Ovary (tissue), 7 donors: ENCODE measurements at regions not wholly inside any gene's neighbourhood (a gene's known extent, or its start where the extent isn't known, plus 50 kb on each side); places are given as distances from the start of the nearest gene placed in this dataset.

ENCODE experiments used
- DNase-seq, 5 donors: peaks; one replicate each; pipeline ENCODE4 v3.0.0-alpha.2; 2019 to 2020
- H3K27ac ChIP-seq, 2 donors: fragments of 200-600 bp; one replicate each; pipeline versions ENCODE4 v1.5.1 to v1.8.0; 2019 to 2022
- H3K27me3 ChIP-seq: fragments of 200-600 bp; one replicate; pipeline ENCODE4 v1.8.0; 2022
- H3K36me3 ChIP-seq: fragments of 200-600 bp; sonication (generic); one replicate; pipeline ENCODE4 v1.5.1; 2019
- H3K4me1 ChIP-seq: one replicate; pipeline ENCODE4 v1.8.1; 2013; ENCODE audit warnings: mild to moderate bottlenecking, moderate library complexity; ENCODE audit not compliant: insufficient read depth
- H3K4me3 ChIP-seq: fragments of 200-600 bp; sonication (generic); one replicate; pipeline ENCODE4 v1.5.1; 2017
- H3K9me3 ChIP-seq, 2 donors: fragments of 200-600 bp in 1 of 2; sonication (generic) in 1 of 2; one replicate each; pipeline versions ENCODE4 v1.5.1 to v1.8.1; 2013 to 2019; ENCODE audit warnings: mild to moderate bottlenecking in 1 of 2, moderate library complexity in 1 of 2
- EP300 ChIP-seq: sonication (generic); formaldehyde crosslinking; IDR thresholded peaks from one replicate; pipeline ENCODE4 v1.6.1; 2017; ENCODE audit warnings: antibody characterized with exemption
- POLR2A ChIP-seq: fragments of 450-650 bp; IDR thresholded peaks from one replicate; pipeline ENCODE4 v1.6.1; 2017; ENCODE audit warnings: antibody characterized with exemption, mild to moderate bottlenecking, moderate library complexity
- WGBS, 3 donors: extraction: QIAGEN DNeasy Blood & Tissue Kit in 1 of 3; methylation state at CpG; one replicate each; pipeline versions ENCODE4 v1.1.5 to v1.1.7; 2013 to 2017; 5-methylcytosine and 5-hydroxymethylcytosine counted together
- intact Hi-C, 4 donors: fragments of 100-400 bp; cut with DNase I; formaldehyde crosslinking; loops; one replicate each; pipeline versions ENCODE4 v1.11.0 to v1.15.1; 2022 to 2023
- TF ChIP-seq, protein P1 (sequence below), 3 donors: fragments of 450-650 bp in 2 of 3; fragments of 200-600 bp in 1 of 3; IDR thresholded peaks; one replicate each; pipeline versions ENCODE4 v1.5.1 to v1.8.0; 2016 to 2022; ENCODE audit warnings: antibody characterized with exemption in 3 of 3, mild to moderate bottlenecking in 1 of 3
- donor health status: DM: no; HTN: no; CAD: no; lungs with moderate emphysema.
- donor health status: DM: no; HTN: no; CAD: no.
- donor health status: Bipolar disorder and iron deficiency.
- donor health status: DM: no; HTN: no; CAD: no.
- donor health status: DM: yes; HTN: yes; CAD: no.

DNA sequence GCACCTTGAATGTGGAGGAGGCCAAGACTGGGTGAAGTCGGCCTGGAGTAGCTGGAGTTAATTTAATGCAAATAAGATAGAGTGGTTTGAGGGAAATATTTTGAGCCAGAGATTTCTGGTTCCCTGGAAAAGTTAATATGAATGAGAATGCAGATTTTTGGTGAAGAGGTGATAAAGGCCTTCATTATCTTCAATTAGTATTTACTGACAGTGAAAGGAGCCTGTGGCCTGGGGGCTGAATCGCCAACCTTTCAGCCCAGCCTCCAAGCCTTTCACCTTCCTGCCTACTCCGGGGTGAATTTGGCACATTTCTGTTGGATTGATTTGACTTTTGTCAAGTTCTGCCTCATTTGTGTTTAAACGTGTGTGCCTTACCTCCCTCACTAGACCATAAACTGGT, 147.8 kb downstream of the SOX2 start:
- Histone ChIP-seq H3K4me1 (no peaks in the 10 kb centered on the region), H3K27me3 (no peaks in the 10 kb centered on the region), H3K27ac (no peak overlapping the region), H3K4me3 (no peak overlapping the region), H3K9me3 (no peaks in the 10 kb centered on the region), H3K36me3 (no peaks in the 10 kb centered on the region)
- intact Hi-C loops = loop anchor here in 1 of 4 donors (1.0 kb wide), 1 partner anchor 37 kb away; no protein-coding TSS in a partner anchor
- TF ChIP-seq EP300 (no peak), POLR2A (no peak)
- TF ChIP-seq, protein P1, sequence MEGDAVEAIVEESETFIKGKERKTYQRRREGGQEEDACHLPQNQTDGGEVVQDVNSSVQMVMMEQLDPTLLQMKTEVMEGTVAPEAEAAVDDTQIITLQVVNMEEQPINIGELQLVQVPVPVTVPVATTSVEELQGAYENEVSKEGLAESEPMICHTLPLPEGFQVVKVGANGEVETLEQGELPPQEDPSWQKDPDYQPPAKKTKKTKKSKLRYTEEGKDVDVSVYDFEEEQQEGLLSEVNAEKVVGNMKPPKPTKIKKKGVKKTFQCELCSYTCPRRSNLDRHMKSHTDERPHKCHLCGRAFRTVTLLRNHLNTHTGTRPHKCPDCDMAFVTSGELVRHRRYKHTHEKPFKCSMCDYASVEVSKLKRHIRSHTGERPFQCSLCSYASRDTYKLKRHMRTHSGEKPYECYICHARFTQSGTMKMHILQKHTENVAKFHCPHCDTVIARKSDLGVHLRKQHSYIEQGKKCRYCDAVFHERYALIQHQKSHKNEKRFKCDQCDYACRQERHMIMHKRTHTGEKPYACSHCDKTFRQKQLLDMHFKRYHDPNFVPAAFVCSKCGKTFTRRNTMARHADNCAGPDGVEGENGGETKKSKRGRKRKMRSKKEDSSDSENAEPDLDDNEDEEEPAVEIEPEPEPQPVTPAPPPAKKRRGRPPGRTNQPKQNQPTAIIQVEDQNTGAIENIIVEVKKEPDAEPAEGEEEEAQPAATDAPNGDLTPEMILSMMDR (IDR thresholded peaks at IDR 0.05) = no peak
- WGBS, 3 donors = 22 to 27% (median 22%) methylated on average over 4 of the region's 4 CpGs
- no peak for DNase-seq

DNA sequence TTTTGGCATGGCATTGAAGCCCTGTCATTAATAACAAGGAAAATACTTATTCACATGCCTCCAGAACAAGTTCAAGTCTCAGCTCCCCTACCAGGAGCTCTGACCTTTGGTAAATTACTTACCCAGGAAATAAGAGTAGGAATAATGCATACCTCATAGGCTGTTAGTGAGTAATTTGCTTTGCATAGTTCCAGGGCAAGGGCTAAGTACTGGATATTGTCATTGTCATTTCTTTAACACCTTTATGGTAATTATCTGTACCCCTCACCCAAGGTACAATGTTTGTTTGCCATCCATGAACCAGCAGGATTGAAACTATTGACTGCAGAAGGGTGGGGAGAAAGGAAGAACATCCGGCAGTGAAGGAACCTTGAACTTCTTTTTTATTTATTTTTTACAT, 148.5 kb downstream of the SOX2 start:
- 52 to 69% (median 60%) methylated on average over 1 of the region's 1 CpG for WGBS, 3 donors

DNA sequence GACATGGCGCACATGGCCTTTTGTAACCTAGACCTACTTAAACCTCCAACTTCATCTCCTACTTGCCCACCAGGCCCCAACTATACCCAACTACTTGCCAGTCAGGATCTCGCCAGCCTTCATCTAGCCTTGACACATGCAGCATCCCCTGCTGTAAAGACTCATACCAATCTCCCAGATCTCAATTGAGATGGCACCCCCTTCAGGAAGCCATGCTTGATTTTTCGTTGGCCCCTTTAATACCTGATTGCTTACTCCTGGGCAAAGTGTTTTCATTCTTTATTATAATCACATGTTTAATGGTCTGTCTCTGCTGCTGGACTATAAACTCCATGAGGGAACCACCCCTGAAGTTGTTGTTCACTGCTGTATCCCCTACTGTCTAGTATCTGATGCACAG, 150.8 kb downstream of the SOX2 start:
- Histone ChIP-seq H3K27me3 (no peaks in the 10 kb centered on the region), H3K4me3 (no peak overlapping the region), H3K9me3 (no peaks in the 10 kb centered on the region), H3K27ac (no peak overlapping the region), H3K4me1 (no peaks in the 10 kb centered on the region), H3K36me3 (no peaks in the 10 kb centered on the region)
- 68 to 88% (median 72%) methylated on average over 3 of the region's 3 CpGs for WGBS, 3 donors
- DNase-seq = no peak
- TF ChIP-seq POLR2A = no peak
- no peak for TF ChIP-seq EP300
- TF ChIP-seq, protein P1 (IDR thresholded peaks at IDR 0.05) = no peak
- intact Hi-C loops = no loop called here

More for the DNA sequence above, 148.5 kb downstream of the SOX2 start:
- intact Hi-C loops = no loop called here
- H3K27ac ChIP-seq = no peak overlapping the region
- no peaks in the 10 kb centered on the region for H3K4me1 ChIP-seq
- no peaks in the 10 kb centered on the region for H3K27me3 ChIP-seq
- DNase-seq = no peak
- H3K4me3 ChIP-seq = no peak overlapping the region
- TF ChIP-seq EP300 (no peak), POLR2A (no peak)
- TF ChIP-seq, protein P1 (IDR thresholded peaks at IDR 0.05) = no peak
- no peaks in the 10 kb centered on the region for H3K9me3 ChIP-seq
- no peaks in the 10 kb centered on the region for H3K36me3 ChIP-seq

DNA sequence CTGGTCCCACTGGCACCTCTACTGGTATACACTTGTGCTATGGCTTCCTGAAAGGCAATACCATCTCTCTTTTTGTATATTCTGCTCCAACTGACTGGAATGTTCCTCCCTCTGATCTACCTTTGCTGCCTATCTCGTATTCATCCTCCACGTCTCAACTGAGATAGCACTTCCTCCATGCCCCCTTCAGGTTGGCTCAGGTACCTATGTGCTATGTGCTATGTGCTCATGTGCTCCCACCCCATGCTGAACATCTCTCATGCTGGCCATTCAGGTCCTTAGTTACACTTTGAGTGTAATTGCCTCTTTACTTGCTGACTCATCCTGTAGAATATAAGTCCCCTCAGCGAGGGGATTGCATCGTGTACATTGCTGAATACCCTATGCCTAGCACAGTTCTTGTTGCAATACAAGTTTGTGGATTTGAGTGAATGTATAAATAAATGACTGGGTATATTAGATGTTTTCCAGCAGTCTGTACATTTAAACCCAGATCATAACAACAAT, 156.9 kb downstream of the SOX2 start:
- Histone ChIP-seq H3K27ac (no peak overlapping the region), H3K9me3 (no peaks in the 10 kb centered on the region), H3K4me1 (no peaks in the 10 kb centered on the region), H3K36me3 (no peaks in the 10 kb centered on the region), H3K4me3 (no peak overlapping the region), H3K27me3 (no peaks in the 10 kb centered on the region)
- DNase-seq = no peak
- TF ChIP-seq, protein P1 (IDR thresholded peaks at IDR 0.05) = no peak
- TF ChIP-seq EP300 = no peak
- intact Hi-C loops = no loop called here
- WGBS, 3 donors = 72 to 78% (median 72%) methylated on average over 4 of the region's 4 CpGs
